Transverse colon (tissue), 4 donors: ENCODE measurements at regions not wholly inside any gene's neighbourhood (a gene's known extent, or its start where the extent isn't known, plus 50 kb on each side); places are given as distances from the start of the nearest gene placed in this dataset.

Source experiments
- EP300 ChIP-seq: sonication (generic); formaldehyde crosslinking; IDR thresholded peaks from one replicate; pipeline ENCODE4 v1.6.1; 2017; ENCODE audit warnings: antibody characterized with exemption, low read depth
- POLR2AphosphoS5 ChIP-seq, 3 donors: sonication (generic); formaldehyde crosslinking; IDR thresholded peaks; one replicate each; pipeline ENCODE4 v1.6.1; 2016; ENCODE audit warnings: antibody characterized with exemption in 3 of 3
- TF ChIP-seq, protein P1 (sequence below), 5 experiments: fragments of 200-600 bp in 3 of 5; fragments of 450-650 bp in 2 of 5; sonication (generic) in 3 of 5; IDR thresholded peaks; 1 replicate in 2 of 5; 2 replicates in 3 of 5; pipeline ENCODE4 v1.5.1; 2016 to 2017; ENCODE audit warnings: antibody characterized with exemption in 5 of 5, inconsistent platforms in 3 of 5, mild to moderate bottlenecking in 2 of 5, moderate library complexity in 1 of 5

DNA sequence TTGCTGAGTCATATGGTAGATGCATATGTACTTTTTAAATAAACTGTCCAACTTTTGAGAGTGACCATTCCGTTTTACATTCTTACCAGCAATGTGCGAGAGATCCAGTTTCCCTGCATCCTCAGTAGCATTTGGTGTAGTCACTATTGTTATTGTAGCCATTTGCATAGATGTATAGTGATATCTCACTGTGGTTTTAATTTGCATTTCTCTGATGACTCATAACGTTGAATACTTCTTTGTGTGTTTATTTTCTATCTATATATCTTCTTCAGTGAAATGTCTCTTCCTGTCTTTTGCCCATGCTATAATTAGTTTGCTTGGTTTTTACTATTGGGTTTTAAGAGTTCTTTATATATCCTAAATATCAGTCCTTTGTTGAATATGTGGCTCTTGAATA is 255.7 kb upstream of the GRM7 start:
- TF ChIP-seq EP300 (no peak), POLR2AphosphoS5 (IDR thresholded peaks at IDR 0.05) (no peak)
- TF ChIP-seq, protein P1, sequence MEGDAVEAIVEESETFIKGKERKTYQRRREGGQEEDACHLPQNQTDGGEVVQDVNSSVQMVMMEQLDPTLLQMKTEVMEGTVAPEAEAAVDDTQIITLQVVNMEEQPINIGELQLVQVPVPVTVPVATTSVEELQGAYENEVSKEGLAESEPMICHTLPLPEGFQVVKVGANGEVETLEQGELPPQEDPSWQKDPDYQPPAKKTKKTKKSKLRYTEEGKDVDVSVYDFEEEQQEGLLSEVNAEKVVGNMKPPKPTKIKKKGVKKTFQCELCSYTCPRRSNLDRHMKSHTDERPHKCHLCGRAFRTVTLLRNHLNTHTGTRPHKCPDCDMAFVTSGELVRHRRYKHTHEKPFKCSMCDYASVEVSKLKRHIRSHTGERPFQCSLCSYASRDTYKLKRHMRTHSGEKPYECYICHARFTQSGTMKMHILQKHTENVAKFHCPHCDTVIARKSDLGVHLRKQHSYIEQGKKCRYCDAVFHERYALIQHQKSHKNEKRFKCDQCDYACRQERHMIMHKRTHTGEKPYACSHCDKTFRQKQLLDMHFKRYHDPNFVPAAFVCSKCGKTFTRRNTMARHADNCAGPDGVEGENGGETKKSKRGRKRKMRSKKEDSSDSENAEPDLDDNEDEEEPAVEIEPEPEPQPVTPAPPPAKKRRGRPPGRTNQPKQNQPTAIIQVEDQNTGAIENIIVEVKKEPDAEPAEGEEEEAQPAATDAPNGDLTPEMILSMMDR (IDR thresholded peaks at IDR 0.05): no peak
